Stimulated activated CD8-positive, alpha-beta memory T cell treated with anti-CD3 and anti-CD28 coated beads, Interleukin-2, amount 100 ng/mL, for 48 hours (primary cell): ENCODE measurements at regions not wholly inside any gene's neighbourhood (a gene's known extent, or its start where the extent isn't known, plus 50 kb on each side); places are given as distances from the start of the nearest gene placed in this dataset.

ENCODE experiments used
- DNase-seq, 2 donors: peaks; one replicate each; pipeline ENCODE4 v3.0.0-alpha.2; 2020; ENCODE audit warnings: low read depth in 2 of 2

GRCh38 chr1:82297139-82297896 is 496.6 kb downstream of the ADGRL2 start:
- no peak for DNase-seq

- DNase-seq, result no peak
Measured at GRCh38 chr1:82287556-82287955, 486.8 kb downstream of the ADGRL2 start.

- DNase-seq, result no peak
Measured at GRCh38 chr1:82284213-82284612, 483.5 kb downstream of the ADGRL2 start.

- DNase-seq, result no peak
Measured at GRCh38 chr1:82279241-82279640, 478.5 kb downstream of the ADGRL2 start.

- DNase-seq, result no peak
Measured at GRCh38 chr1:82273816-82274215, 473.1 kb downstream of the ADGRL2 start.

GRCh38 chr1:82269431-82269830 is 468.7 kb downstream of the ADGRL2 start:
- no peak for DNase-seq

- no peak for DNase-seq
Measured at GRCh38 chr1:82268826-82269225, 468.1 kb downstream of the ADGRL2 start.

- DNase-seq, result no peak
Measured at GRCh38 chr1:82266351-82266750, 465.6 kb downstream of the ADGRL2 start.

- DNase-seq, result no peak
Measured at GRCh38 chr1:82265436-82265835, 464.7 kb downstream of the ADGRL2 start.

GRCh38 chr1:82264802-82265201 is 464.1 kb downstream of the ADGRL2 start:
- DNase-seq, result no peak

GRCh38 chr1:82263396-82263795 is 462.7 kb downstream of the ADGRL2 start:
- no peak for DNase-seq

GRCh38 chr1:82260666-82261065 is 459.9 kb downstream of the ADGRL2 start:
- no peak for DNase-seq

GRCh38 chr1:82260051-82260450 is 459.3 kb downstream of the ADGRL2 start:
- no peak for DNase-seq

- DNase-seq, result no peak
Measured at GRCh38 chr1:82258887-82259286, 458.2 kb downstream of the ADGRL2 start.

- no peak for DNase-seq
Measured at GRCh38 chr1:82246050-82246449, 445.3 kb downstream of the ADGRL2 start.

GRCh38 chr1:82245345-82246014 is 444.7 kb downstream of the ADGRL2 start:
- DNase-seq, result no peak

GRCh38 chr1:82240571-82240970 is 439.8 kb downstream of the ADGRL2 start:
- no peak for DNase-seq

GRCh38 chr1:82230667-82231066 is 429.9 kb downstream of the ADGRL2 start:
- no peak for DNase-seq

GRCh38 chr1:82227306-82228095 is 426.8 kb downstream of the ADGRL2 start:
- DNase-seq, result no peak

- no peak for DNase-seq
Measured at GRCh38 chr1:82226186-82226505, 425.4 kb downstream of the ADGRL2 start.

- DNase-seq, result no peak
Measured at GRCh38 chr1:82225421-82226185, 424.9 kb downstream of the ADGRL2 start.

- no peak for DNase-seq
Measured at GRCh38 chr1:82223091-82223490, 422.4 kb downstream of the ADGRL2 start.
